DND-41 (cell line): ENCODE measurements at regions not wholly inside any gene's neighbourhood (a gene's known extent, or its start where the extent isn't known, plus 50 kb on each side); places are given as distances from the start of the nearest gene placed in this dataset.
A peak's percentile ranks its signal among the peaks of the same experiment; 100 is the strongest.
"Not testable (repeated sequence)": the region's sequence is repeated elsewhere in the genome, so short reads cannot be mapped to it uniquely, and the experiment has no call there.

Experiments used
- ATAC-seq: fragments of 200-7000 bp; cut with Tn5 transposase; 3 replicates; pipeline ENCODE4 v1.9.1; 2021; ENCODE audit warnings: low read depth; ENCODE audit not compliant: insufficient read depth
- DNase-seq: peaks from one replicate; pipeline ENCODE4 v3.0.0-alpha.2; 2020
- H2AFZ ChIP-seq: 2 replicates; pipeline ENCODE4 v1.6.0; 2012; ENCODE audit warnings: low read depth, low read length
- H3K27ac ChIP-seq: 2 replicates; pipeline ENCODE4 v1.5.1; 2012; ENCODE audit warnings: low read length, inconsistent platforms
- H3K27me3 ChIP-seq: fragments of 200-600 bp; sonication (generic); 2 replicates; pipeline ENCODE4 v1.6.0; 2012; ENCODE audit warnings: low read length, mild to moderate bottlenecking, inconsistent platforms; ENCODE audit not compliant: insufficient read depth, poor library complexity
- H3K36me3 ChIP-seq: 2 replicates; pipeline ENCODE4 v1.5.1; 2012; ENCODE audit warnings: low read length, inconsistent platforms; ENCODE audit not compliant: insufficient read depth
- H3K4me1 ChIP-seq: 2 replicates; pipeline ENCODE4 v1.5.1; 2012; ENCODE audit warnings: mild to moderate bottlenecking, low read length; ENCODE audit not compliant: insufficient read depth
- H3K4me2 ChIP-seq: 2 replicates; pipeline ENCODE4 v1.6.0; 2012; ENCODE audit warnings: mild to moderate bottlenecking, moderate library complexity, low read length, inconsistent platforms; ENCODE audit not compliant: insufficient read depth
- H3K4me3 ChIP-seq, 2 experiments: fragments of 200-600 bp in 1 of 2; shearing (Covaris generic) in 1 of 2; 2 replicates each; pipeline ENCODE4 v1.5.1; 2012 to 2016; ENCODE audit warnings: inconsistent platforms in 2 of 2, low read length in 2 of 2, mild to moderate bottlenecking in 2 of 2, low read depth in 1 of 2, moderate library complexity in 1 of 2
- H3K79me2 ChIP-seq: 2 replicates; pipeline ENCODE4 v1.6.0; 2012; ENCODE audit warnings: low read length, inconsistent platforms; ENCODE audit not compliant: insufficient read depth
- H3K9ac ChIP-seq: 2 replicates; pipeline ENCODE4 v1.6.0; 2012; ENCODE audit warnings: low read depth, mild to moderate bottlenecking, inconsistent platforms, low read length, moderate library complexity
- H3K9me3 ChIP-seq: 2 replicates; pipeline ENCODE4 v1.5.1; 2012; ENCODE audit warnings: low read length, moderate library complexity, mild to moderate bottlenecking, inconsistent platforms; ENCODE audit not compliant: insufficient read depth, severe bottlenecking
- H4K20me1 ChIP-seq: 2 replicates; pipeline ENCODE4 v1.6.0; 2012; ENCODE audit warnings: low read length; ENCODE audit not compliant: insufficient read depth
- EZH2 ChIP-seq: IDR thresholded peaks from 3 replicates; pipeline ENCODE4 v1.6.1; 2012; ENCODE audit warnings: borderline replicate concordance, low read depth, mild to moderate bottlenecking, moderate library complexity, low read length, inconsistent platforms; ENCODE audit not compliant: severe bottlenecking
- TF ChIP-seq, protein P1 (sequence below): IDR thresholded peaks from 2 replicates; pipeline ENCODE4 v1.5.1; 2012; ENCODE audit warnings: borderline replicate concordance, low read length, moderate library complexity, mild to moderate bottlenecking; ENCODE audit not compliant: poor library complexity, severe bottlenecking; ENCODE audit errors: extremely low read depth

DNA sequence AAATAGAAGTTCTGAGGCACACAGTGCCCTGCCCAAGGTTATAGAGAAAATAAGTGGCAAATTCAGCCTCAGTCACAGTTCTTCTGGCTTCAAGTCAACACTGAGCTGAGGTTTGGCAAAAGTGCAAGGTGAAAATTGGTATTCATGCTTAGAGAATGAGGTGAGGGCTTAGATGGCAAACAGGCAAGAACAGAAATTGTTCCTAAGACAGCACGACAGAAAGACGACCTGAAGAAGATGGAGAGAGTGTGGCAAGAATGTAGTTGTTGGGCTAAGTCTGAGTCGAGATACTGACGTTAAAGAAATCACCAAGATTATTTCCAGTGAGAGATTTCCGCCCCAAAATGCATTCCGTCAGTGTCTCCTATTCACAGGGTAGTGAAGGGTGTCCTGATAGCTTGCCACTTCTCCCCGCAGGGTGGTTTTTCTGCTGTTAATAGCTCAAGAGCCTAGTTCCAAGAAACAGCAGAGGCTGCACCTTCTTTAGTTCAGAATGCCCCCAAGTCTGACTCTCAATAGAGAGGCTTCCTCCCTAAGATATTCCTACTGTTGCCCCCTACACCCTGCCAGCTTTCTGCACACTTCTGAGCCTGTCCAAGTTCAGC, 260.8 kb upstream of the AMIGO2 start:
- Histone ChIP-seq H3K9me3 (peaks cover 2% of the 10 kb centered on the region), H2AFZ (no peak overlapping the region), H3K4me3 (no peak overlapping the region)

DNA sequence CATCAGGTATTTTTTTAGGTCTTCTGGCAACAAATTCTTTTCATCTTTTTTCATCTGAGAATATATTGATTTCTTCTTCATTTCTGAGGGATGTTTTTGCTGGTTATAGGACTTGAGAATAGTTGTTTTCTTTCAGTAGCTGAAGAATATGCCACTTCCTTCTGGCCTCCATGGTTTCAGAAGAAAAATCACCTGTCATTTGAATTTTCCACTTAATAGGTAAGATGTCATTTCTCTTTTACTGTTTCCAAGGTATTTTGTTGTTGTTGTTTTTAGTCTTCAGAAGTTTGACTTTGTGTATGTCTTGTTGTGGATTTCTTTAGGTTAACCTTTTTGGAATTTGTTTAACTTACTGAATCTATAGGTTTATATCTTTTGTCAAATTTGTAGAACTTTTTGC, 257.8 kb upstream of the AMIGO2 start:
- TF ChIP-seq, protein P1, sequence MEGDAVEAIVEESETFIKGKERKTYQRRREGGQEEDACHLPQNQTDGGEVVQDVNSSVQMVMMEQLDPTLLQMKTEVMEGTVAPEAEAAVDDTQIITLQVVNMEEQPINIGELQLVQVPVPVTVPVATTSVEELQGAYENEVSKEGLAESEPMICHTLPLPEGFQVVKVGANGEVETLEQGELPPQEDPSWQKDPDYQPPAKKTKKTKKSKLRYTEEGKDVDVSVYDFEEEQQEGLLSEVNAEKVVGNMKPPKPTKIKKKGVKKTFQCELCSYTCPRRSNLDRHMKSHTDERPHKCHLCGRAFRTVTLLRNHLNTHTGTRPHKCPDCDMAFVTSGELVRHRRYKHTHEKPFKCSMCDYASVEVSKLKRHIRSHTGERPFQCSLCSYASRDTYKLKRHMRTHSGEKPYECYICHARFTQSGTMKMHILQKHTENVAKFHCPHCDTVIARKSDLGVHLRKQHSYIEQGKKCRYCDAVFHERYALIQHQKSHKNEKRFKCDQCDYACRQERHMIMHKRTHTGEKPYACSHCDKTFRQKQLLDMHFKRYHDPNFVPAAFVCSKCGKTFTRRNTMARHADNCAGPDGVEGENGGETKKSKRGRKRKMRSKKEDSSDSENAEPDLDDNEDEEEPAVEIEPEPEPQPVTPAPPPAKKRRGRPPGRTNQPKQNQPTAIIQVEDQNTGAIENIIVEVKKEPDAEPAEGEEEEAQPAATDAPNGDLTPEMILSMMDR = no peak
- TF ChIP-seq EZH2 = no peak
- no peak overlapping the region for H3K27ac ChIP-seq
- no peak for DNase-seq
- H4K20me1 ChIP-seq = no peaks in the 10 kb centered on the region
- 0 out of 2 replicates have a peak, but pooled peaks cover 5% of the 10 kb centered on the region for H3K4me1 ChIP-seq
- H3K36me3 ChIP-seq = no peaks in the 10 kb centered on the region
- no peak for ATAC-seq
- no peak overlapping the region for H3K9ac ChIP-seq
- no peak overlapping the region for H3K4me3 ChIP-seq
- H3K4me2 ChIP-seq = no peak overlapping the region
- H3K27me3 ChIP-seq = no peaks in the 10 kb centered on the region
- no peaks in the 10 kb centered on the region for H3K79me2 ChIP-seq
- no peak overlapping the region for H2AFZ ChIP-seq
- H3K9me3 ChIP-seq = peaks cover 2% of the 10 kb centered on the region

More for the DNA sequence above, 260.8 kb upstream of the AMIGO2 start:
- H3K36me3 ChIP-seq = no peaks in the 10 kb centered on the region
- no peak for ATAC-seq
- H4K20me1 ChIP-seq = no peaks in the 10 kb centered on the region
- H3K27me3 ChIP-seq = no peaks in the 10 kb centered on the region
- DNase-seq = no peak
- H3K9ac ChIP-seq = no peak overlapping the region
- H3K27ac ChIP-seq = no peak overlapping the region
- H3K79me2 ChIP-seq = no peaks in the 10 kb centered on the region
- TF ChIP-seq, protein P1 = no peak
- TF ChIP-seq EZH2 = no peak
- H3K4me2 ChIP-seq = no peak overlapping the region
- no peaks in the 10 kb centered on the region for H3K4me1 ChIP-seq

DNA sequence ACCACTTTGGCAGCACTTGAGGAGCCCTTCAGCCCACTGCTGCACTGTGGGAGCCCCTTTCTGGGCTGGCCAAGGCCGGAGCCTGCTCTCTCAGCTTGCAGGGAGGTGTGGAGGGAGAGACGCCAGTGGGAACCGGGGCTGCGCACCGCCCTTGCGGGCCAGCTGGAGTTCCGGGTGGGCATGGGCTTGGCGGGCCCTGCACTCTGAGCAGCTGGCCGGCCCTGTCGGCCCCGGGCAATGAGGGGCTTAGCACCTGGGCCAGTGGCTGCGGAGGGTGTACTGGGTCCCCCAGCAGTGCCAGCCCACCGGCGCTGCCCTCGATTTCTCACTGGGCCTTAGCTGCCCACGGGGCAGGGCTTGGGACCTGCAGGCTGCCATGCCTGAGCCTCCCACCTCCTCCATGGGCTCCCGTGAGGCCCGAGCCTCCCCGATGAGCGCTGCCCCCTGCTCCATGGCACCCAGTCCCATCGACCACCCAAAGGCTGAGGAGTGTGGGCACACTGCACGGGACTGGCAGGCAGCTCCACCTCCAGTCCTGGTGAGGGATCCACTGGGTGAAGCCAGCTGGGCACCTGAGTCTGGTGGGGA, 253.6 kb upstream of the AMIGO2 start:
- not testable (repeated sequence) for H3K27me3 ChIP-seq, H3K27ac ChIP-seq, H3K9ac ChIP-seq, H3K4me2 ChIP-seq, ATAC-seq, H3K4me1 ChIP-seq, H3K79me2 ChIP-seq, DNase-seq, H2AFZ ChIP-seq, H3K4me3 ChIP-seq, H3K36me3 ChIP-seq, H3K9me3 ChIP-seq, H4K20me1 ChIP-seq

DNA sequence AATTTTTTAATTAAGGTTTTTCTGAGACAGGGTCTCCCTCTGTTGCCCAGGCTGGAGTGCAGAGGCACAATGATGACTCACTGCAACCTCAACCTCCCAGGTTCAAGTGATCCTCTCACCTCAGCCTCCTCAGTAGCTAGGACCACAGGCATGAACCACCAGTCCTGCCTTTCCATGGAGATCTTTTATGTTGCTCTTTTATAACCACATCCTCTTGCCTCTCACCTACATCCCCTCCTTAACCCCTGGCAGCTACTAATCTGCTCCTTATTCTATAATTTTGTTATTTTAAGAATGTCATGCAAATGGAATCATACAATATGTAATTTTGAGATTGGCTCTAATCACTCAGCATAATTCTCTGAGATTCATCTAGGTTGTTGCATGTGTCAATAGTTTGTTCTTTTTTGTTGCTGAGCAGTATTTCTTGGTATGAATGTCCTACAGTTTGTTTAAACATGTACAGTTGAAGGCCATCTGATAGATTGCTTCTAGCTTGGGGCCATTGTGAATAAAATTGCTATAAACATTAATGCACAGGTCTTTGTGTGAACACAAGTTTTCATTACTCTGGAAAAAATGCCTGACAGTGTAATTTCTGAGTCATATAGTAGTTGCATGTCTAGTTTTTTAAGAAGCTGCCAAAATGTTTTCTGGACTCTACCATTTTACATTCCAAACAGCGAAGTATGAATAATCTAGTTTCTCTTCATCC, 249.2 kb upstream of the AMIGO2 start:
- Histone ChIP-seq H3K27ac (no peak overlapping the region), H4K20me1 (no peaks in the 10 kb centered on the region), H3K27me3 (no peaks in the 10 kb centered on the region), H3K4me2 (no peak overlapping the region), H3K4me3 (no peak overlapping the region), H3K36me3 (no peaks in the 10 kb centered on the region), H3K9me3 (no peaks in the 10 kb centered on the region), H3K79me2 (no peaks in the 10 kb centered on the region), H2AFZ (no peak overlapping the region), H3K9ac (no peak overlapping the region), H3K4me1 (no peaks in the 10 kb centered on the region)
- peak; percentile 27 for DNase-seq
- ATAC-seq = peak; percentile 79
- TF ChIP-seq EZH2 = no peak
- TF ChIP-seq, protein P1 = no peak
